PC-3 (cell line): ENCODE measurements at regions not wholly inside any gene's neighbourhood (a gene's known extent, or its start where the extent isn't known, plus 50 kb on each side); places are given as distances from the start of the nearest gene placed in this dataset.

Experiments
- ATAC-seq: fragments of 200-7000 bp; cut with Tn5 transposase; 2 replicates; pipeline ENCODE4 v1.9.1; 2020; ENCODE audit warnings: mild to moderate bottlenecking, moderate library complexity
- BruUV-seq: library from RNA; stranded (reverse); fragments of 400-500 nt; replicated peaks from 2 replicates; lab custom pipeline; 2021; lab: Mats Ljungman, UMichigan
- CTCF ChIA-PET: fragments of 300-600 bp; sonication (Branson Sonifier 250); formaldehyde crosslinking; loops from one replicate; lab custom pipeline; 2022; ENCODE audit warnings: antibody characterized with exemption; lab: Charles Lee
- POLR2A ChIA-PET: fragments of 300-600 bp; sonication (Branson Sonifier 250); formaldehyde crosslinking; loops from one replicate; lab custom pipeline; 2022; ENCODE audit warnings: antibody characterized with exemption; ENCODE audit not compliant: unreplicated experiment; lab: Charles Lee
- DNase-seq: peaks from one replicate; pipeline ENCODE4 v3.0.0-alpha.2; 2015
- H2AFZ ChIP-seq: fragments of 300-600 bp; sonication (generic); 2 replicates; pipeline ENCODE4 v1.6.0; 2016; ENCODE audit warnings: antibody characterized with exemption, low read length
- H3F3A ChIP-seq: fragments of 300-600 bp; sonication (generic); one replicate; pipeline ENCODE4 v1.6.0; 2017; ENCODE audit warnings: antibody characterized with exemption, low read length, control low read depth, mild to moderate bottlenecking; ENCODE audit not compliant: unreplicated experiment
- H3K27ac ChIP-seq: fragments of 300-600 bp; sonication (generic); 2 replicates; pipeline ENCODE4 v1.5.1; 2016; ENCODE audit warnings: mild to moderate bottlenecking, low read length
- H3K27me3 ChIP-seq: fragments of 300-600 bp; sonication (generic); 2 replicates; pipeline ENCODE4 v1.6.1; 2016; ENCODE audit warnings: low read length, mixed read lengths
- H3K36me3 ChIP-seq: fragments of 300-600 bp; sonication (generic); 2 replicates; pipeline ENCODE4 v1.6.1; 2016; ENCODE audit warnings: low read depth, mixed run types, low read length, mixed read lengths
- H3K4me1 ChIP-seq: fragments of 300-600 bp; sonication (generic); 2 replicates; pipeline ENCODE4 v1.5.1; 2016; ENCODE audit warnings: low read length; ENCODE audit not compliant: insufficient read depth
- H3K4me2 ChIP-seq: fragments of 300-600 bp; sonication (generic); 2 replicates; pipeline ENCODE4 v1.6.0; 2016; ENCODE audit warnings: low read length
- H3K4me3 ChIP-seq: fragments of 300-600 bp; sonication (generic); 2 replicates; pipeline ENCODE4 v1.5.1; 2016; ENCODE audit warnings: mild to moderate bottlenecking, low read length, mixed read lengths
- H3K79me2 ChIP-seq: fragments of 300-600 bp; sonication (generic); 2 replicates; pipeline ENCODE4 v1.6.1; 2017; ENCODE audit warnings: low read length, mixed read lengths
- H3K9ac ChIP-seq: fragments of 300-600 bp; sonication (generic); 2 replicates; pipeline ENCODE4 v1.6.0; 2016; ENCODE audit warnings: mild to moderate bottlenecking, low read length
- H3K9me2 ChIP-seq: fragments of 300-600 bp; sonication (generic); replicated peaks from 2 replicates; pipeline ENCODE4 v1.6.1; 2016; ENCODE audit warnings: mixed run types, low read length, mixed read lengths
- H3K9me3 ChIP-seq: fragments of 300-600 bp; sonication (generic); 2 replicates; pipeline ENCODE4 v1.6.1; 2016; ENCODE audit warnings: low read length, mixed read lengths
- H4K20me1 ChIP-seq: fragments of 300-600 bp; sonication (generic); 2 replicates; pipeline ENCODE4 v1.6.1; 2016; ENCODE audit warnings: low read length, mixed read lengths
- CTCF ChIP-seq: fragments of 300-600 bp; sonication (generic); conservative IDR thresholded peaks from 2 replicates; pipeline ENCODE4 v1.5.1; 2017; ENCODE audit warnings: antibody characterized with exemption, low read depth, mild to moderate bottlenecking, low read length
- EZH2 ChIP-seq: fragments of 300-600 bp; sonication (generic); IDR thresholded peaks from one replicate; pipeline ENCODE4 v1.6.1; 2017; ENCODE audit warnings: antibody characterized with exemption, mild to moderate bottlenecking, low read length; ENCODE audit not compliant: unreplicated experiment
- EZH2phosphoT487 ChIP-seq: fragments of 300-600 bp; sonication (generic); IDR thresholded peaks from 2 replicates; pipeline ENCODE4 v1.6.1; 2018; ENCODE audit warnings: mild to moderate bottlenecking, antibody characterized with exemption, low read length, borderline replicate concordance
- intact Hi-C: fragments of 100-400 bp; cut with micrococcal nuclease; formaldehyde crosslinking; loops from 2 replicates; pipeline ENCODE4 v1.9.0; 2023

GRCh38 chr18:78670778-78671391, 308.7 kb upstream of the SALL3 start:
- H4K20me1 ChIP-seq, result no peaks in the 10 kb centered on the region
- no peak for DNase-seq
- H3K27me3 ChIP-seq, result peaks cover 36% of the 10 kb centered on the region
- TF ChIP-seq CTCF (no peak), EZH2phosphoT487 (no peak), EZH2 (no peak)
- H3K36me3 ChIP-seq, result no peaks in the 10 kb centered on the region
- ChIA-PET CTCF (no interaction called here), POLR2A (no interaction called here)
- H3F3A ChIP-seq, result no peaks in the 10 kb centered on the region
- intact Hi-C loops, result no loop called here
- no peak for ATAC-seq
- no peaks in the 10 kb centered on the region for H3K4me1 ChIP-seq
- H3K4me2 ChIP-seq, result no peak overlapping the region
- no peak overlapping the region for H3K4me3 ChIP-seq
- H3K79me2 ChIP-seq, result no peaks in the 10 kb centered on the region
- no peak overlapping the region for H2AFZ ChIP-seq
- no TSS peak for BruUV-seq
- H3K9ac ChIP-seq, result no peak overlapping the region
- no peaks in the 10 kb centered on the region for H3K9me2 ChIP-seq
- H3K27ac ChIP-seq, result no peak overlapping the region
- no peaks in the 10 kb centered on the region for H3K9me3 ChIP-seq

GRCh38 chr18:78671551-78671950, 308.1 kb upstream of the SALL3 start:
- Histone ChIP-seq H3K4me3 (no peak overlapping the region), H3K27me3 (peaks cover 42% of the 10 kb centered on the region), H3K4me1 (no peaks in the 10 kb centered on the region), H3K4me2 (no peak overlapping the region), H3K9me3 (no peaks in the 10 kb centered on the region), H3K79me2 (no peaks in the 10 kb centered on the region), H3K27ac (no peak overlapping the region), H4K20me1 (no peaks in the 10 kb centered on the region), H3K36me3 (no peaks in the 10 kb centered on the region), H3K9ac (no peak overlapping the region), H2AFZ (no peak overlapping the region), H3F3A (no peaks in the 10 kb centered on the region), H3K9me2 (no peaks in the 10 kb centered on the region)
- no TSS peak for BruUV-seq
- no peak for DNase-seq
- intact Hi-C loops, result no loop called here
- ChIA-PET POLR2A (no interaction called here), CTCF (no interaction called here)
- no peak for ATAC-seq
- no peak for TF ChIP-seq EZH2
- no peak for TF ChIP-seq EZH2phosphoT487
- no peak for TF ChIP-seq CTCF

GRCh38 chr18:78672862-78673446, 306.7 kb upstream of the SALL3 start:
- H3K4me3 ChIP-seq, result no peak overlapping the region
- no peaks in the 10 kb centered on the region for H3F3A ChIP-seq
- no TSS peak for BruUV-seq
- no peaks in the 10 kb centered on the region for H3K9me2 ChIP-seq
- intact Hi-C loops, result no loop called here
- H3K79me2 ChIP-seq, result no peaks in the 10 kb centered on the region
- POLR2A ChIA-PET, result no interaction called here
- no peak for ATAC-seq
- H3K4me1 ChIP-seq, result no peaks in the 10 kb centered on the region
- H3K27ac ChIP-seq, result no peak overlapping the region
- CTCF ChIA-PET, result no interaction called here
- no peak overlapping the region for H3K4me2 ChIP-seq
- no peaks in the 10 kb centered on the region for H3K36me3 ChIP-seq
- H3K9me3 ChIP-seq, result no peaks in the 10 kb centered on the region
- TF ChIP-seq CTCF (no peak), EZH2 (no peak), EZH2phosphoT487 (no peak)
- H3K9ac ChIP-seq, result no peak overlapping the region
- DNase-seq, result no peak
- H2AFZ ChIP-seq, result no peak overlapping the region
- H4K20me1 ChIP-seq, result no peaks in the 10 kb centered on the region
- peaks cover 56% of the 10 kb centered on the region for H3K27me3 ChIP-seq
